ENCODE measurements at regions not wholly inside any gene's neighbourhood (a gene's known extent, or its start where the extent isn't known, plus 50 kb on each side); places are given as distances from the start of the nearest gene placed in this dataset.

- no peak overlapping the region for H3K27ac ChIP-seq (ENCODE audit: low read depth, low read length)
- no peaks in the 10 kb centered on the region for H3K4me1 ChIP-seq (ENCODE audit: control insufficient read depth, low read length)
- H3K27me3 ChIP-seq (ENCODE audit: control insufficient read depth, low read length) = peaks cover 3% of the 10 kb centered on the region; the same call in 1 of the 2 replicates
- no peaks in the 10 kb centered on the region for H3K79me2 ChIP-seq (ENCODE audit: control insufficient read depth, low read length)
- TF ChIP-seq EZH2phosphoT487 (IDR thresholded peaks at IDR 0.05; ENCODE audit: borderline replicate concordance, low read length) = no peak
- TF ChIP-seq, protein P1, sequence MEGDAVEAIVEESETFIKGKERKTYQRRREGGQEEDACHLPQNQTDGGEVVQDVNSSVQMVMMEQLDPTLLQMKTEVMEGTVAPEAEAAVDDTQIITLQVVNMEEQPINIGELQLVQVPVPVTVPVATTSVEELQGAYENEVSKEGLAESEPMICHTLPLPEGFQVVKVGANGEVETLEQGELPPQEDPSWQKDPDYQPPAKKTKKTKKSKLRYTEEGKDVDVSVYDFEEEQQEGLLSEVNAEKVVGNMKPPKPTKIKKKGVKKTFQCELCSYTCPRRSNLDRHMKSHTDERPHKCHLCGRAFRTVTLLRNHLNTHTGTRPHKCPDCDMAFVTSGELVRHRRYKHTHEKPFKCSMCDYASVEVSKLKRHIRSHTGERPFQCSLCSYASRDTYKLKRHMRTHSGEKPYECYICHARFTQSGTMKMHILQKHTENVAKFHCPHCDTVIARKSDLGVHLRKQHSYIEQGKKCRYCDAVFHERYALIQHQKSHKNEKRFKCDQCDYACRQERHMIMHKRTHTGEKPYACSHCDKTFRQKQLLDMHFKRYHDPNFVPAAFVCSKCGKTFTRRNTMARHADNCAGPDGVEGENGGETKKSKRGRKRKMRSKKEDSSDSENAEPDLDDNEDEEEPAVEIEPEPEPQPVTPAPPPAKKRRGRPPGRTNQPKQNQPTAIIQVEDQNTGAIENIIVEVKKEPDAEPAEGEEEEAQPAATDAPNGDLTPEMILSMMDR (IDR thresholded peaks at IDR 0.05; ENCODE audit: low read depth, low read length, poor library complexity, severe bottlenecking) = no peak
- no peaks in the 10 kb centered on the region for H3K9me2 ChIP-seq (replicated peaks; ENCODE audit: control insufficient read depth, low read length)
- no peaks in the 10 kb centered on the region for H3F3A ChIP-seq (ENCODE audit: control insufficient read depth, insufficient read depth)
- no peak overlapping the region for H3K4me2 ChIP-seq (ENCODE audit: low read length)
- H4K20me1 ChIP-seq (ENCODE audit: control insufficient read depth, insufficient read depth, low read depth, low read length) = no peaks in the 10 kb centered on the region
- no peak overlapping the region for H3K4me3 ChIP-seq (ENCODE audit: low read length)
- peaks cover 12% of the 10 kb centered on the region; the same call in 1 of the 2 replicates for H3K9me3 ChIP-seq (ENCODE audit: control insufficient read depth, insufficient read depth, low read length)
- H3K36me3 ChIP-seq (ENCODE audit: control insufficient read depth, low read length) = no peaks in the 10 kb centered on the region
Observed at GRCh38 chr22:49031746-49032330, 795.8 kb downstream of the BRD1 start.

- Histone ChIP-seq H3K4me1 (ENCODE audit: control insufficient read depth, low read length) (no peaks in the 10 kb centered on the region), H4K20me1 (ENCODE audit: control insufficient read depth, insufficient read depth, low read depth, low read length) (no peaks in the 10 kb centered on the region), H3F3A (ENCODE audit: control insufficient read depth, insufficient read depth) (no peaks in the 10 kb centered on the region), H3K4me3 (ENCODE audit: low read length) (no peak overlapping the region), H3K9me3 (ENCODE audit: control insufficient read depth, insufficient read depth, low read length) (no peaks in the 10 kb centered on the region), H3K36me3 (ENCODE audit: control insufficient read depth, low read length) (no peaks in the 10 kb centered on the region), H3K27me3 (ENCODE audit: control insufficient read depth, low read length) (peaks cover 3% of the 10 kb centered on the region; the same call in 1 of the 2 replicates), H3K4me2 (ENCODE audit: low read length) (no peak overlapping the region), H3K27ac (ENCODE audit: low read depth, low read length) (no peak overlapping the region), H3K79me2 (ENCODE audit: control insufficient read depth, low read length) (no peaks in the 10 kb centered on the region), H3K9me2 (replicated peaks; ENCODE audit: control insufficient read depth, low read length) (no peaks in the 10 kb centered on the region)
- TF ChIP-seq, protein P1 (IDR thresholded peaks at IDR 0.05; ENCODE audit: low read depth, low read length, poor library complexity, severe bottlenecking) = no peak
- TF ChIP-seq EZH2phosphoT487 (IDR thresholded peaks at IDR 0.05; ENCODE audit: borderline replicate concordance, low read length) = no peak
Observed at GRCh38 chr22:49028111-49028510, 799.6 kb downstream of the BRD1 start.

GRCh38 chr22:49027368-49027670 is 800.4 kb downstream of the BRD1 start:
- Histone ChIP-seq H3K4me2 (ENCODE audit: low read length) (no peak overlapping the region), H3K27me3 (ENCODE audit: control insufficient read depth, low read length) (peaks cover 3% of the 10 kb centered on the region; the same call in 1 of the 2 replicates), H3K36me3 (ENCODE audit: control insufficient read depth, low read length) (no peaks in the 10 kb centered on the region), H3K9me2 (replicated peaks; ENCODE audit: control insufficient read depth, low read length) (no peaks in the 10 kb centered on the region), H3K9me3 (ENCODE audit: control insufficient read depth, insufficient read depth, low read length) (no peaks in the 10 kb centered on the region), H3K79me2 (ENCODE audit: control insufficient read depth, low read length) (no peaks in the 10 kb centered on the region), H3F3A (ENCODE audit: control insufficient read depth, insufficient read depth) (no peaks in the 10 kb centered on the region), H3K4me1 (ENCODE audit: control insufficient read depth, low read length) (no peaks in the 10 kb centered on the region), H3K27ac (ENCODE audit: low read depth, low read length) (no peak overlapping the region), H4K20me1 (ENCODE audit: control insufficient read depth, insufficient read depth, low read depth, low read length) (no peaks in the 10 kb centered on the region), H3K4me3 (ENCODE audit: low read length) (no peak overlapping the region)
- TF ChIP-seq EZH2phosphoT487 (IDR thresholded peaks at IDR 0.05; ENCODE audit: borderline replicate concordance, low read length) = no peak
- TF ChIP-seq, protein P1 (IDR thresholded peaks at IDR 0.05; ENCODE audit: low read depth, low read length, poor library complexity, severe bottlenecking) = no peak
